H9 (cell line): ENCODE measurements at regions not wholly inside any gene's neighbourhood (a gene's known extent, or its start where the extent isn't known, plus 50 kb on each side); places are given as distances from the start of the nearest gene placed in this dataset.

Source experiments
- DNase-seq: peaks from one replicate; pipeline ENCODE4 v3.0.0-alpha.2; 2017
- H2AFZ ChIP-seq: one replicate; pipeline ENCODE4 v1.6.1; 2013; ENCODE audit warnings: mild to moderate bottlenecking, low read length, control low read depth, moderate library complexity
- H2AK5ac ChIP-seq: 2 replicates; pipeline ENCODE4 v1.6.1; 2013; ENCODE audit warnings: low read length, control low read depth, mixed read lengths; ENCODE audit not compliant: insufficient read length
- H2BK120ac ChIP-seq: one replicate; pipeline ENCODE4 v1.6.1; 2013; ENCODE audit warnings: low read depth, mild to moderate bottlenecking, low read length, control low read depth, inconsistent platforms; ENCODE audit not compliant: poor library complexity, severe bottlenecking
- H2BK12ac ChIP-seq: 2 replicates; pipeline ENCODE4 v1.6.1; 2013; ENCODE audit warnings: low read length, control low read depth, mixed read lengths, low read depth; ENCODE audit not compliant: insufficient read length
- H2BK15ac ChIP-seq: 2 replicates; pipeline ENCODE4 v1.6.1; 2013; ENCODE audit warnings: low read depth, low read length, control low read depth
- H2BK20ac ChIP-seq: one replicate; pipeline ENCODE4 v1.6.1; 2013; ENCODE audit warnings: low read depth, mild to moderate bottlenecking, low read length, control low read depth, inconsistent platforms; ENCODE audit not compliant: poor library complexity, severe bottlenecking
- H2BK5ac ChIP-seq: 2 replicates; pipeline ENCODE4 v1.6.1; 2013; ENCODE audit warnings: low read length, control low read depth, mixed read lengths; ENCODE audit not compliant: insufficient read length
- H3K14ac ChIP-seq: 2 replicates; pipeline ENCODE4 v1.6.1; 2013; ENCODE audit warnings: low read length, control low read depth; ENCODE audit not compliant: insufficient read depth
- H3K18ac ChIP-seq: 2 replicates; pipeline ENCODE4 v1.6.1; 2013; ENCODE audit warnings: low read depth, mild to moderate bottlenecking, mixed read lengths, low read length, control low read depth; ENCODE audit not compliant: insufficient read length
- H3K23ac ChIP-seq: 2 replicates; pipeline ENCODE4 v1.6.1; 2013; ENCODE audit warnings: low read length, control low read depth, mixed read lengths, low read depth; ENCODE audit not compliant: insufficient read length
- H3K23me2 ChIP-seq: 2 replicates; pipeline ENCODE4 v1.6.1; 2013; ENCODE audit warnings: low read depth, mild to moderate bottlenecking, mixed read lengths, low read length, control low read depth; ENCODE audit not compliant: insufficient read length, poor library complexity, severe bottlenecking
- H3K27ac ChIP-seq: 2 replicates; pipeline ENCODE4 v1.5.1; 2013; ENCODE audit warnings: low read length, control low read depth, mixed read lengths, low read depth; ENCODE audit not compliant: insufficient read length
- H3K27me3 ChIP-seq: 2 replicates; pipeline ENCODE4 v1.6.1; 2013; ENCODE audit warnings: low read length, control low read depth, inconsistent platforms; ENCODE audit not compliant: insufficient read depth
- H3K4ac ChIP-seq: 2 replicates; pipeline ENCODE4 v1.6.1; 2013; ENCODE audit warnings: low read depth, mild to moderate bottlenecking, control low read depth, inconsistent platforms, low read length, moderate library complexity
- H3K4me1 ChIP-seq: 2 replicates; pipeline ENCODE4 v1.6.1; 2013; ENCODE audit warnings: low read length, control low read depth, inconsistent platforms; ENCODE audit not compliant: insufficient read depth
- H3K4me2 ChIP-seq: 2 replicates; pipeline ENCODE4 v1.6.1; 2013; ENCODE audit warnings: low read length, control low read depth, mixed read lengths; ENCODE audit not compliant: insufficient read length, insufficient read depth
- H3K56ac ChIP-seq: 2 replicates; pipeline ENCODE4 v1.6.1; 2013; ENCODE audit warnings: low read depth, mild to moderate bottlenecking, mixed read lengths, low read length, control low read depth; ENCODE audit not compliant: insufficient read length
- H3K79me1 ChIP-seq: 2 replicates; pipeline ENCODE4 v1.6.1; 2013; ENCODE audit warnings: low read depth, mild to moderate bottlenecking, moderate library complexity, low read length, control low read depth, inconsistent platforms; ENCODE audit not compliant: insufficient read depth, poor library complexity, severe bottlenecking
- H3K79me2 ChIP-seq: 2 replicates; pipeline ENCODE4 v1.6.1; 2013; ENCODE audit warnings: low read length, control low read depth, inconsistent platforms; ENCODE audit not compliant: insufficient read depth
- H3K9ac ChIP-seq: 2 replicates; pipeline ENCODE4 v1.6.1; 2013; ENCODE audit warnings: low read length, control low read depth, mixed read lengths; ENCODE audit not compliant: insufficient read length; ENCODE audit errors: extremely low read depth
- H3K9me3 ChIP-seq: one replicate; pipeline ENCODE4 v1.6.1; 2013; ENCODE audit warnings: low read depth, low read length, inconsistent platforms; ENCODE audit not compliant: control insufficient read depth
- H3T11ph ChIP-seq: one replicate; pipeline ENCODE4 v1.6.1; 2013; ENCODE audit warnings: mild to moderate bottlenecking, low read length, control low read depth, inconsistent platforms
- H4K20me1 ChIP-seq: one replicate; pipeline ENCODE4 v1.6.1; 2013; ENCODE audit not compliant: control insufficient read depth, insufficient read length, insufficient read depth
- H4K5ac ChIP-seq: 2 replicates; pipeline ENCODE4 v1.6.1; 2013; ENCODE audit warnings: low read depth, mild to moderate bottlenecking, mixed read lengths, low read length, control low read depth; ENCODE audit not compliant: insufficient read length
- H4K8ac ChIP-seq: replicated peaks from 2 replicates; pipeline ENCODE4 v1.6.1; 2013; ENCODE audit warnings: low read length, control low read depth, mixed read lengths, low read depth; ENCODE audit not compliant: insufficient read length
- H4K91ac ChIP-seq: 2 replicates; pipeline ENCODE4 v1.6.1; 2013; ENCODE audit warnings: low read depth, mild to moderate bottlenecking, moderate library complexity, mixed read lengths, low read length, control low read depth; ENCODE audit not compliant: insufficient read length
- H3K27ac Mint-ChIP-seq, 3 experiments: 2 replicates in 2 of 3; 3 replicates in 1 of 3; pipeline ENCODE4 v1.8.0; 2020 to 2021; ENCODE audit warnings: mixed read lengths in 3 of 3, mild to moderate bottlenecking in 1 of 3, moderate library complexity in 1 of 3
- H3K27me3 Mint-ChIP-seq: 2 replicates; pipeline ENCODE4 v1.8.0; 2021; ENCODE audit warnings: low read depth, mild to moderate bottlenecking, moderate library complexity, mixed read lengths
- H3K36me3 Mint-ChIP-seq, 3 experiments: 2 replicates in 2 of 3; 3 replicates in 1 of 3; pipeline ENCODE4 v1.8.0; 2020 to 2021; ENCODE audit warnings: low read depth in 3 of 3, mixed read lengths in 3 of 3; ENCODE audit not compliant: insufficient read depth in 1 of 3
- H3K4me1 Mint-ChIP-seq, 2 experiments: 2 replicates each; pipeline ENCODE4 v1.8.0; 2020; ENCODE audit warnings: mixed read lengths in 2 of 2
- H3K4me3 Mint-ChIP-seq, 2 experiments: 2 replicates in 1 of 2; 3 replicates in 1 of 2; pipeline ENCODE4 v1.8.0; 2020 to 2021; ENCODE audit warnings: mild to moderate bottlenecking in 2 of 2, mixed read lengths in 2 of 2, moderate library complexity in 1 of 2
- H3K9me3 Mint-ChIP-seq, 2 experiments: 2 replicates in 1 of 2; 3 replicates in 1 of 2; pipeline ENCODE4 v1.8.0; 2020; ENCODE audit warnings: mild to moderate bottlenecking in 2 of 2, mixed read lengths in 2 of 2, moderate library complexity in 1 of 2
- CTCF ChIP-seq: fragments of 200-600 bp; sonication (generic); conservative IDR thresholded peaks from 3 replicates; pipeline ENCODE4 v1.8.0; 2021; ENCODE audit warnings: antibody characterized with exemption, mild to moderate bottlenecking
- WGBS: extraction: QIAGEN DNeasy Blood & Tissue Kit; methylation state at CpG from one replicate; pipeline ENCODE4 v1.1.7; 2013; ENCODE audit warnings: missing lambda C conversion rate, low lambda C conversion rate, mixed read lengths; ENCODE audit not compliant: insufficient read length; ENCODE audit errors: extremely low coverage; 5-methylcytosine and 5-hydroxymethylcytosine counted together

DNA sequence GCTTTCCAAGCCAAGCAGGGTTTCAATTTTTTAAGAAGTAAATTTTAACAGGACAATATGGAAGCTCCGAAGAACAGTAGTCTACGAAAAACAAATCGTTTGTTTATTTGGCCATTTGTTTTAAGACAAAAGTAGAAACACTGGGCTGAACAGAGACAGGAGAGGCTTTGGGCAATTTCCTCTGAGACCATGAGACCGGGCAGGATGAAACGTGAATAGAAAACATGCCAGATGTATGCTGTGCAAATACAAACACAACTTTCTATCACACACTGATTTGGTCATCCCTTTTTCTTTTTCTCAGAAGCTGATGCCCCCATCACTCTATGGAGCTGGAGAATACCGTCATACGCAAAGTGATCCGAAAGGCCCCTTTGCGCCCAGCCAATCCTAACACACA is 1111.1 kb downstream of the BCL11B start:
- H3K56ac ChIP-seq, result no peak overlapping the region
- no peak overlapping the region for H2BK15ac ChIP-seq
- H4K5ac ChIP-seq, result no peak overlapping the region
- no peak overlapping the region for H2BK20ac ChIP-seq
- H3K4ac ChIP-seq, result no peak overlapping the region
- H3K23me2 ChIP-seq, result no peaks in the 10 kb centered on the region
- no peak overlapping the region for H2BK5ac ChIP-seq
- H3K23ac ChIP-seq, result no peak overlapping the region
- no CpG with 5 or more reads among the region's 9 CpGs for WGBS
- no peaks in the 10 kb centered on the region for H3K36me3 Mint-ChIP-seq
- H3T11ph ChIP-seq, result no peak overlapping the region
- no peak overlapping the region for H3K4me3 Mint-ChIP-seq
- TF ChIP-seq CTCF, result no peak
- no peak overlapping the region for H2BK12ac ChIP-seq
- no peaks in the 10 kb centered on the region for H3K9me3 Mint-ChIP-seq
- no peaks in the 10 kb centered on the region for H3K79me2 ChIP-seq
- no peak overlapping the region for H2BK120ac ChIP-seq
- no peak overlapping the region for H3K14ac ChIP-seq
- no peak overlapping the region for H3K27ac ChIP-seq
- no peak for DNase-seq
- no peak overlapping the region for H3K27ac Mint-ChIP-seq
- no peaks in the 10 kb centered on the region for H3K27me3 ChIP-seq
- H3K4me1 Mint-ChIP-seq, result peaks cover 13 to 25% of the 10 kb centered on the region in 2 experiments
- no peaks in the 10 kb centered on the region; the same call in 1 of the 2 replicates for H3K4me1 ChIP-seq
- peaks cover 1% of the 10 kb centered on the region; the same call in 1 of the 2 replicates for H3K27me3 Mint-ChIP-seq
- no peak overlapping the region for H4K91ac ChIP-seq
- H4K20me1 ChIP-seq, result no peaks in the 10 kb centered on the region
- no peaks in the 10 kb centered on the region for H3K9me3 ChIP-seq
- H2AK5ac ChIP-seq, result no peak overlapping the region
- no peak overlapping the region for H3K18ac ChIP-seq
- no peak overlapping the region for H2AFZ ChIP-seq
- no peak overlapping the region for H4K8ac ChIP-seq
- no peak overlapping the region for H3K4me2 ChIP-seq
- H3K79me1 ChIP-seq, result no peaks in the 10 kb centered on the region
- H3K9ac ChIP-seq, result no peak overlapping the region
